ENCODE measurements at regions not wholly inside any gene's neighbourhood (a gene's known extent, or its start where the extent isn't known, plus 50 kb on each side); places are given as distances from the start of the nearest gene placed in this dataset.

DNA sequence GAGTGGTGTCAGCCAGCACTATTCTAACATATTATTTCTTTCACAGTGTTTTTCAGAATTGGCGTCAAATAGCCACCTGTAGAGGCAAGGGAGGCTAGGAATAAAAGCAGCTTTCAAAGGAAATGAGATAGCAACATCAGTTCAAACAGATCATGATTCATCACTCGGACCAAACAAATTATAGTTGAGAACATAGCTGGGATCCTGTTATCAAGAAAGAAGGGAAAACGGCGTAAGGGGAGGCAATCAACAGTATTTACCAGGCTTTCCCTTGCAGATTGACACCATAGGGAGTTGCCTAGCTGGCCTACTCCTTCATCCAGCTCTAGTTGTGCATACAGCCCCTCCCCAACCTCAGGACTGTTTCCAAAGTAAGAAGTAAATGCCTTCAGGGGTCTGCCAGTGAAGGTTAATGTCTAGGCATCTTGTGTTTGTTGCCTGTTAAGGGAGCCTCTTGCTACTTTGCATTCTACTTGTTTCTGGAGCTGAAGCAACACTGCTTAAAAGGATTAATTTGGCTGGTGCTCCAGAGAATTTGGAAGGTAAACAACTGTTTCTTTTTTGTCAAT, 286.5 kb downstream of the NSUN3 start:
- TF ChIP-seq EZH2 (IDR thresholded peaks at IDR 0.05) (no peak), POLR2AphosphoS5 (IDR thresholded peaks at IDR 0.05; ENCODE audit: borderline replicate concordance, low read depth, low read length) (no peak), FOXP2 (optimal IDR thresholded peaks at IDR 0.05; ENCODE audit: control extremely low read depth, extremely low read length, insufficient read depth) (no peak)

All from SK-N-MC (cell line).